Hepatocyte (in vitro differentiated cells): ENCODE measurements at regions not wholly inside any gene's neighbourhood (a gene's known extent, or its start where the extent isn't known, plus 50 kb on each side); places are given as distances from the start of the nearest gene placed in this dataset.

Experiments used
- DNase-seq: peaks from one replicate; pipeline ENCODE4 v3.0.0-alpha.2; 2016; ENCODE audit warnings: low spot score
- H2AFZ ChIP-seq: fragments of 200-600 bp; sonication (generic); 2 replicates; pipeline ENCODE4 v1.6.0; 2016; ENCODE audit warnings: antibody characterized with exemption, mild to moderate bottlenecking
- H3K27ac ChIP-seq: fragments of 200-600 bp; sonication (generic); 2 replicates; pipeline ENCODE4 v1.5.1; 2016; ENCODE audit warnings: mild to moderate bottlenecking
- H3K27me3 ChIP-seq: fragments of 200-600 bp; sonication (generic); 2 replicates; pipeline ENCODE4 v1.6.1; 2016
- H3K36me3 ChIP-seq: fragments of 200-600 bp; sonication (generic); replicated peaks from 2 replicates; pipeline ENCODE4 v1.5.1; 2016; ENCODE audit warnings: low read depth; ENCODE audit not compliant: insufficient read depth
- H3K4me1 ChIP-seq: fragments of 200-600 bp; sonication (generic); 2 replicates; pipeline ENCODE4 v1.5.1; 2016; ENCODE audit warnings: mild to moderate bottlenecking, moderate library complexity; ENCODE audit not compliant: insufficient read depth
- H3K4me2 ChIP-seq: fragments of 200-600 bp; sonication (generic); 2 replicates; pipeline ENCODE4 v1.6.0; 2016
- H3K4me3 ChIP-seq: fragments of 200-600 bp; sonication (generic); 2 replicates; pipeline ENCODE4 v1.5.1; 2016; ENCODE audit warnings: mild to moderate bottlenecking
- H3K79me2 ChIP-seq: fragments of 200-600 bp; sonication (generic); 2 replicates; pipeline ENCODE4 v1.6.0; 2017; ENCODE audit warnings: mild to moderate bottlenecking
- H3K9me2 ChIP-seq: fragments of 200-600 bp; sonication (generic); replicated peaks from 2 replicates; pipeline ENCODE4 v1.6.0; 2017; ENCODE audit warnings: mild to moderate bottlenecking; ENCODE audit not compliant: insufficient read depth
- H3K9me3 ChIP-seq: fragments of 200-600 bp; sonication (generic); 2 replicates; pipeline ENCODE4 v1.5.1; 2016; ENCODE audit warnings: low read depth, mild to moderate bottlenecking
- H4K20me1 ChIP-seq: fragments of 200-600 bp; sonication (generic); 2 replicates; pipeline ENCODE4 v1.6.0; 2016; ENCODE audit warnings: mild to moderate bottlenecking; ENCODE audit not compliant: insufficient read depth, poor library complexity, severe bottlenecking
- CTCF ChIP-seq: fragments of 200-600 bp; sonication (generic); IDR thresholded peaks from 2 replicates; pipeline ENCODE4 v1.5.1; 2016; ENCODE audit warnings: antibody characterized with exemption, mild to moderate bottlenecking; ENCODE audit not compliant: poor library complexity
- EZH2 ChIP-seq: fragments of 200-600 bp; sonication (generic); IDR thresholded peaks from 2 replicates; pipeline ENCODE4 v1.6.1; 2016; ENCODE audit warnings: antibody characterized with exemption, mild to moderate bottlenecking, borderline replicate concordance
- EZH2phosphoT487 ChIP-seq: fragments of 200-600 bp; sonication (generic); IDR thresholded peaks from one replicate; pipeline ENCODE4 v1.6.1; 2018; ENCODE audit warnings: antibody characterized with exemption, mild to moderate bottlenecking, low read depth, moderate library complexity; ENCODE audit not compliant: unreplicated experiment, severe bottlenecking
- WGBS: methylation state at CpG from one replicate; pipeline ENCODE4 v1.1.6; 2016; ENCODE audit warnings: low lambda C conversion rate; ENCODE audit errors: missing lambda C conversion rate; 5-methylcytosine and 5-hydroxymethylcytosine counted together

- Histone ChIP-seq H3K36me3 (no peaks in the 10 kb centered on the region), H4K20me1 (no peaks in the 10 kb centered on the region), H3K9me3 (no peaks in the 10 kb centered on the region), H2AFZ (no peak overlapping the region), H3K4me3 (no peak overlapping the region), H3K27me3 (no peaks in the 10 kb centered on the region), H3K9me2 (no peaks in the 10 kb centered on the region), H3K4me2 (no peak overlapping the region), H3K79me2 (no peaks in the 10 kb centered on the region), H3K4me1 (no peaks in the 10 kb centered on the region), H3K27ac (no peak overlapping the region)
- no peak for DNase-seq
- TF ChIP-seq EZH2phosphoT487 (no peak), EZH2 (no peak), CTCF (no peak)
- 93% methylated on average over 6 of the region's 6 CpGs for WGBS
These were observed 108.2 kb upstream of the SLC35F3 start for GRCh38 chr1:233796146-233796783.

- Histone ChIP-seq H3K4me2 (no peak overlapping the region), H3K4me1 (no peaks in the 10 kb centered on the region), H3K36me3 (no peaks in the 10 kb centered on the region), H2AFZ (no peak overlapping the region), H3K27me3 (no peaks in the 10 kb centered on the region), H3K9me3 (no peaks in the 10 kb centered on the region), H3K27ac (no peak overlapping the region), H3K79me2 (no peaks in the 10 kb centered on the region), H3K4me3 (no peak overlapping the region), H4K20me1 (no peaks in the 10 kb centered on the region), H3K9me2 (no peaks in the 10 kb centered on the region)
- no peak for DNase-seq
- 71% methylated on average over 4 of the region's 4 CpGs for WGBS
- TF ChIP-seq EZH2phosphoT487 (no peak), CTCF (no peak), EZH2 (no peak)
These were observed 101.9 kb upstream of the SLC35F3 start for GRCh38 chr1:233802611-233803010.

- Histone ChIP-seq H3K4me3 (no peak overlapping the region), H2AFZ (no peak overlapping the region), H3K27me3 (no peaks in the 10 kb centered on the region), H3K4me1 (no peaks in the 10 kb centered on the region), H3K79me2 (no peaks in the 10 kb centered on the region), H4K20me1 (no peaks in the 10 kb centered on the region), H3K27ac (no peak overlapping the region), H3K36me3 (no peaks in the 10 kb centered on the region), H3K4me2 (no peak overlapping the region), H3K9me3 (no peaks in the 10 kb centered on the region), H3K9me2 (no peaks in the 10 kb centered on the region)
- no peak for TF ChIP-seq EZH2phosphoT487
- no peak for TF ChIP-seq CTCF
- TF ChIP-seq EZH2 = no peak
- WGBS = 95% methylated on average over 2 of the region's 2 CpGs
- DNase-seq = no peak
These were observed 98.7 kb upstream of the SLC35F3 start for GRCh38 chr1:233805786-233806185.
